ENCODE measurements at regions not wholly inside any gene's neighbourhood (a gene's known extent, or its start where the extent isn't known, plus 50 kb on each side); places are given as distances from the start of the nearest gene placed in this dataset.

DNA sequence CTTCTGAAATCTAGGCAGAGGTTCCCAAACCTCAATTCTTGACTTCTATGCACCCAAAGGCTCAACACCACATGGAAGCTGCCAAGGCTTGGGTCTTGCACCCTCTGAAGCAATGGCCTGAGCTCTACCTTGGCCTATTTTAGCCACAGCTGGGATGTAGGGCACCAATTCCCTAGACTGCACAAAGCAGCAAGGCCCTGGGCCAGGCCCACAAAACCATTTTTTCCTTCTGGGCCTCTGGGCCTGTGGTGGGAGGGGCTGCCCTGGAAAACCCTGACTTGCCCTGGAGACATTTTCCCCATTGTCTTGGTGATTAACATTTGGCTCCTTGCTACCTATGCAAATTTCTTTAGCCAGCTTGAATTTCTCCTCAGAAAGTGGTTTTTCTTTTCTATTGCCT lies 315.2 kb downstream of the DCDC2C start:
- DNase-seq (ENCODE audit: low read depth) = no peak
- no peak overlapping the region for H3K4me3 ChIP-seq (ENCODE audit: control insufficient read depth, low read depth, low read length)
- TF ChIP-seq, protein P1, sequence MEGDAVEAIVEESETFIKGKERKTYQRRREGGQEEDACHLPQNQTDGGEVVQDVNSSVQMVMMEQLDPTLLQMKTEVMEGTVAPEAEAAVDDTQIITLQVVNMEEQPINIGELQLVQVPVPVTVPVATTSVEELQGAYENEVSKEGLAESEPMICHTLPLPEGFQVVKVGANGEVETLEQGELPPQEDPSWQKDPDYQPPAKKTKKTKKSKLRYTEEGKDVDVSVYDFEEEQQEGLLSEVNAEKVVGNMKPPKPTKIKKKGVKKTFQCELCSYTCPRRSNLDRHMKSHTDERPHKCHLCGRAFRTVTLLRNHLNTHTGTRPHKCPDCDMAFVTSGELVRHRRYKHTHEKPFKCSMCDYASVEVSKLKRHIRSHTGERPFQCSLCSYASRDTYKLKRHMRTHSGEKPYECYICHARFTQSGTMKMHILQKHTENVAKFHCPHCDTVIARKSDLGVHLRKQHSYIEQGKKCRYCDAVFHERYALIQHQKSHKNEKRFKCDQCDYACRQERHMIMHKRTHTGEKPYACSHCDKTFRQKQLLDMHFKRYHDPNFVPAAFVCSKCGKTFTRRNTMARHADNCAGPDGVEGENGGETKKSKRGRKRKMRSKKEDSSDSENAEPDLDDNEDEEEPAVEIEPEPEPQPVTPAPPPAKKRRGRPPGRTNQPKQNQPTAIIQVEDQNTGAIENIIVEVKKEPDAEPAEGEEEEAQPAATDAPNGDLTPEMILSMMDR (IDR thresholded peaks at IDR 0.05; ENCODE audit: control insufficient read depth, insufficient read depth, low read depth, low read length, missing control alignments) = no peak

DNA sequence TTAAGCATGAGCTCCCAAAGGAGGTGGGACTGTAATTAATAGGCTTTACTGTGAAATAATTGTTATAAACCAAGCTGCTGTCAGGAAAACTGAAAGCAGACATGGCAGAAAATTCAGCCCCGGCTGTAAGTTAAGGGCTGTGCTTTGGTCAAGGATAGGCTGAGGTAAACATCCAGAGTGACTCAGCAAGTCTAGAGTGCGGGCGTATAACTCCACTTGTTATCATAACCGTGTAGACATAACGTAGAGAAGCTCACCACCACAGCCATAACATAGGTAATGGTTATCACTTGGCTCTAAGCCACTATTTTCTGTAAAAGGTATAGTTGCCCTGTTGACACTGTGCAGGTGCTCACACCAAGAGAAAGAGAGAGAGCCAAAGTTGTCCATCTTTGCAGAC lies 316.8 kb downstream of the DCDC2C start:
- TF ChIP-seq, protein P1 (IDR thresholded peaks at IDR 0.05; ENCODE audit: control insufficient read depth, insufficient read depth, low read depth, low read length, missing control alignments) = no peak
- no peak overlapping the region for H3K4me3 ChIP-seq (ENCODE audit: control insufficient read depth, low read depth, low read length)
- DNase-seq (ENCODE audit: low read depth) = no peak

DNA sequence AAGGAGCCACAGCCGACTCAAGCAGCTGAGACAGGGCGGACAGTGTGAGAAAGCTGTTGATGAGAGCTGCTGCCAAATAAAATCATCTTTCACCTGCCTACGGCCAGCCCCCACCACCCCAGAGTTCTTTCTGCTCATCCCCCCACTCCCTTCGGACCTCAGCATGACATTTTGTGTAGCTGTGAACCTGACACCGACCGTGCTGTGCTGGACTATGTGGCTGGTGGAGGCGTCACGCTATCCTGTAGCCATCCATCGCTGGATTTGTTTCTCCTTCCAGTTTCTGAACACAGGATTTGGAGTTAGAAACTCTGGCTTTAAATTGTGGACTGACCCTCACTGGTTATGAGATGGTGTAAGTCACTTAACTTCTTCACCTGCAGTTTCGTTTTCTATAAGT lies 317.3 kb downstream of the DCDC2C start:
- H3K4me3 ChIP-seq (ENCODE audit: control insufficient read depth, low read depth, low read length) = no peak overlapping the region
- TF ChIP-seq, protein P1 (IDR thresholded peaks at IDR 0.05; ENCODE audit: control insufficient read depth, insufficient read depth, low read depth, low read length, missing control alignments) = no peak
- DNase-seq (ENCODE audit: low read depth) = no peak

DNA sequence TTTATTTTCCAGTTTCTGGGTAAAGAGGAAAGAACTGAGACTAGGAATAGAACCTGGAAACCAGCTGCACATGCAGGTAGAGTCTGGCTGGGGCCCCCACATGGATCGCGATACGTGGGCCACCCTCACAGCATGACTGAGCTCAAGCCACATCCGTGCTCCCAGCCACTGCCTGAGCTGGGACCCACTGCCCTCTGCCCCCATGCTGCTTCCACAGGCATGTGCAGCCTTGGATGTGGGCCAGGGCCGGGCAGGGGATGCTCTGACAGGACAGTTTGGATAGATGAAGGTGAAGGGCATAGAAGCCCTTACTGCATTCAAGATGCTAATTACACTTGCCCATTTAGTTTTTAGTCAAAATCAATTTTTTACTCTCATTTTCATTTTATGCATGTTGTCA lies 321.2 kb downstream of the DCDC2C start:
- H3K4me3 ChIP-seq (ENCODE audit: control insufficient read depth, low read depth, low read length) = no peak overlapping the region
- DNase-seq (ENCODE audit: low read depth) = no peak
- TF ChIP-seq, protein P1 (IDR thresholded peaks at IDR 0.05; ENCODE audit: control insufficient read depth, insufficient read depth, low read depth, low read length, missing control alignments) = no peak

DNA sequence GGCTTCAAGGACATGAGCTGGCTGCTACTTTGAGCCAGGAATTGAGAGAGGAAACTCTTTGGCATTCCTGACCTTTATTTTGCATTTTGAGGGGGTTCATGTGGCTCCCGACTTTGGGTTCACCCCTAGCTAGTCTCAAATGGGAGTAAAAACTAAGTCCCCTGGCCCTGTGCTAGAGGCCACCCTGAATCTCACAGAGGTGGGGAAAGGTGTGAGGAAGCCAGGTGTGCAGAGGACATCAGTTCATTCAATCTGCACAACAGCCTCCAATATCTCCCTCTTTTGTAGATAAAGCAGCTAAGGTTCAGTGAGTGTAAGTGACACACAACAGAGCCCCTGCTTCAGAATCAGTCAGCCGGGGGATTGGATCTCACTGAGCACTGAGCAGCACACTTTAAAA lies 325.7 kb downstream of the DCDC2C start:
- TF ChIP-seq, protein P1 (IDR thresholded peaks at IDR 0.05; ENCODE audit: control insufficient read depth, insufficient read depth, low read depth, low read length, missing control alignments) = no peak
- no peak overlapping the region for H3K4me3 ChIP-seq (ENCODE audit: control insufficient read depth, low read depth, low read length)
- no peak for DNase-seq (ENCODE audit: low read depth)

DNA sequence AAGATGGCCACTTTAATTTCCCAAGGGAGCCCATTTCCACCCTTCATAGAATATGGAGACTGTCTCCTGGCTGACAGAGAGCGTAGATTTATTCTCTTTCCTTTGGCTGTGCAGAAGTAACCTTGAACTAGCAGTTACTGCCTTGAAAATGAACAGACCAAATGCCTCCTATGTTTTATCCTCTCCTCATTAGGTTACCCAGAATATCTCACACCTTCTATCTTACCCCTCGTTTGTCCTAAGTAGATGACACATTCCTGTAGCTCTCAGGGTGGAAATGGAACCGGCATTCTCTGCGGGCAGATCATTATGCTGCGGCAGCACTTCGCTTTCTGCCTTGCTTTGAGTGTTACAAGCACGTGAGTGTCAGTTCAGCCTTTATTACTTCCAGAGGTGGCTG lies 336.5 kb downstream of the DCDC2C start:
- TF ChIP-seq, protein P1 (IDR thresholded peaks at IDR 0.05; ENCODE audit: control insufficient read depth, insufficient read depth, low read depth, low read length, missing control alignments) = no peak
- DNase-seq (ENCODE audit: low read depth) = no peak
- H3K4me3 ChIP-seq (ENCODE audit: control insufficient read depth, low read depth, low read length) = no peak overlapping the region
